HG03565 (cell line): ENCODE measurements at regions not wholly inside any gene's neighbourhood (a gene's known extent, or its start where the extent isn't known, plus 50 kb on each side); places are given as distances from the start of the nearest gene placed in this dataset.

Experiments used
- ATAC-seq: cut with Tn5 transposase; IDR thresholded peaks from one replicate; pipeline ENCODE4 v1.9.1; 2021; ENCODE audit warnings: mild to moderate bottlenecking, moderate library complexity; ENCODE audit not compliant: unreplicated experiment

DNA sequence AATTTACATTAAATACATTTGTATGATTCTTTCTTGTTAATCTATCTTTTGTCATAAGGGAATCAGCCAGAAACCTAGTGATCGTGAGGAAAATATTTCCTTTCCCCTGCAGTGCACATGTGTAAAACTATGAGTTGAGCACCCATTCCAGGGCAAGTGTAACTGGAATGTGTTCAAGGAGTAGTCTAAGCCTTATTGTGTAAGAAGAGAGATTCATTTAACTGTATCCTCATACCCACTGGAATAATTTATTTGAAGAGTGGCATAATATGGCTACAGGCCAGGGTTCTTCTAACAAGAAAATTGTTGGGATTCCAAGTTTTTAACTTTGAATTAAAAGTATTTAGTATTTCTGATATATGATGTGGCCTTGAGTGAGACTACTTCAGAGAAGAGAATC is 1692.7 kb downstream of the EFNA5 start:
- ATAC-seq = no peak

DNA sequence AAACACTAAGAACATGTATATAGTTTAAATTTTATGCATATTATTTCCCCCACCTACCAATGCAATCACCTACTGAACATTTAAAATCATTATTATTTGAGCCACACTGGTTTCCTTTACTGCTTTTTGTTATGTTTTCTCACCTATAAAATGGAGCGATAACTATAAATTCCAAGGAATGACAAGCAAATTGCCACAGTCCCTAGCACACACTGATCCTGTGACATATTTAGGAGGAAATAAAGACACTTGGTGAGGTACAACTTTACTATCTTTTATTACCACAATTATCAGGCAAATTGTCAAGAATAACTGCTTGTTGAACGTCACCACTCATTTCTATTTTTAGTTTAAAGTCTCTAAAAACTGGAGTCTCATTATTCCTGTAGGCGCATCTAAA is 1693.6 kb downstream of the EFNA5 start:
- no peak for ATAC-seq

DNA sequence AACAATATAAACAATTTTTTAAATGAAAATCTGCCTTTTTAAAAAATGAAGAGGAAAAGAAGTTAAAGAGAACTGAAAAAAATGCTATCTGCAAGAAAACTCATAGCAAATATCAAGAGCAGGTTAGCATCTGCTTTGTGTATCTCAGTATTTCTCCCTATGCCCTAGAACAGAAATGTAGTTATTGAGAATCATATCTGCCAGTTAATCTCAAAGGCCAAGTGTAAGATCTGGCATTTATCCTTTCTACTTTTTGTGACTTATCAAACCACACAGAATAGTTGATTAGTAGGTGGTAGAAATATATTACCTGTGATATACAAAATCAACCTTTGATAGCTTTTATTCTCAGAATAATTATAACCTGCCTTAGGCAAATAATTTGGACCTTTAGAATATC is 1699.8 kb downstream of the EFNA5 start:
- no peak for ATAC-seq

DNA sequence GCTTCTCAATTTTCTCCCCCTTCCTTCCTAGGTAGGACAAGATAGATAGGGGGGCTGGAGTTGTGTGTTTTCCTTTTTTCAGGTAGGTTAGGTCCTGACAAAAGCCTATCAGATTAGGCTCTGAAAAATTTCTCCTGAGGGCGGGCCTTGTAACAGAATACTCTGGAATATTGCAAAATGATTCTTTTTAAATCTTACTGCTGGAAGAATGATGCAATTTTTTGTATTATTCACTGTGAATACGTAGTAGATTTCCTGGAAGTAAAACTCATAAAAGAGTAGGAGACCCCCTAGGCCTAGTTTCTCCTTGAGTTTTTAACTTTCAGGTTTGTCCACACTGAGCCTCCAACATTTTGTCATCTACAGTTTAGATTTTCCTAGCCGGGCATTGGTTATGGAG is 1701.8 kb downstream of the EFNA5 start:
- ATAC-seq = no peak

DNA sequence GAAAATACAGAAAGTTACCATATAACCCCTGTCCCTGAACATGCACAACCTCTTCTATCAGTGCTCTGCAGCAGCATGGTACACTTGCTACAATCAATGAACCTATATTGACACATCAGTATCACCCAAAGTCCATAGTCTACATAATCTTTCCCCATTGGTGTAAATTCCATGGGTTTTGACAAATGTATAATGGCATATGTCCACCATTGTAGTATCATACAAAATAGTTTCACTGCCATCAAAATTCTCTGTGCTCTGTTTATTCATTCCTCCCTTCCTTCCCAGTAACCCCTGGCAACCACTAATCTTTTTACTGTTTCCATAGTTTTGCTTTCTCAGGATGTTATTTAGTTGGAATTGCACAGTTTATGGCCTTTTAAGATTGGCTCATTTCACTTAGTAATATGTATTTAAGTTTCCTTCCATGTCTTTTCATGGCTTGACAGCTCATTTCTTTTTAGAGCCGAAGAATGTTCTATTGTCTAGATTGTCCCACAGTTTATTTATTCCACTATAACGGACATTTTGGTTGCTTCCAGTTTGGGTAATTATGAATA is 1707.0 kb downstream of the EFNA5 start:
- ATAC-seq = no peak

DNA sequence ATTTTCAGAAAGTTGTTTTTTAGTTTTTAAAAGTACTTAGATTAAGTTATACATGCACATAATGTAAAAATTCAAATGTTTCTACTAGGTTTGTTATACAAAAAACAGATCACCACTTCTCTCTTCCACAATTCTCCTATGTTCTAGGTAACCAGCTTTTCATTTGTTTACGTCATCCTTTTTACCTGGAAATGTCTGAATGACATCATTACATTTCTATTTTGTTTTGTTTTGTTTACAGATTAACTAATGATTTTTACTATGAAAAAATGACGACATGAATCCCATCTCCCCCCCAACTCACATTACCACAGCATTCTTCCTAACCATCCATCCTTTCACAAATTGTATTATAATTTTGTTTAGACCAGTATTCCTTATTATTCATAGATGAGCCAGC is 1709.2 kb downstream of the EFNA5 start:
- no peak for ATAC-seq

DNA sequence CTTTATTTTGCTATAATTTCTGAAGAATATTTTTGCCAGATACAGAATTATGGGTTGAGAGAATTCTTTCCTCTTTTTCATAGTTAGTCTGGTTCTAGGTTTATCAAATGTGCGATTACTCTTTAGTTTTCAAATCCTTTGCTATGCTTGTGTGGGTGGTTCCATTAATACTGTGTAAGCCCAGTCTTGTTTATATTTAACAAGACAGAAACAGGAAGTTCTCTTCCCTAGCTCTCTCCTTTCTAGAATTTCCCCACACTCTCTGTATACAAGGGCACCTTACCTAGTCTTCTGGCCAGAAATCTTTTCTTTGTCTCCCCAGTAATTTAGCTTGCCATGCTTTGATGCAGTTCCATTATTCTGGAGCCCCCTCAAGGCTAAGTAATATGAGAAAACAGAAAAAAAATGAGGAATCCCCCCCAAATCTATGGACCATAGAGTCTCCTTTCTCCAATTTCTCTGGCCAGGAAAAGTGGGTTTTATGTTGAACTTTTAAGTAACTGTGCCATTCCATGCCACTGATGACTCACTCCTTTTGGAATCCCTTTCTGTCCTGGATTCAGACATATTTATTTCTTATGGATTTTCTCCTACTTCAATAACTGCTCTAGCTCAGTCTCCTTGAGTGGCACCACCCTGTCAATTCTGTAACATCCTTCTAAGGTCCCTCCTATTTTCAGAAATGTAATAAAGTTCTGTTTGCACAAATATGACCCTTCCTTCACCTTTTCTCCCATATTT is 1714.1 kb downstream of the EFNA5 start:
- ATAC-seq = no peak

DNA sequence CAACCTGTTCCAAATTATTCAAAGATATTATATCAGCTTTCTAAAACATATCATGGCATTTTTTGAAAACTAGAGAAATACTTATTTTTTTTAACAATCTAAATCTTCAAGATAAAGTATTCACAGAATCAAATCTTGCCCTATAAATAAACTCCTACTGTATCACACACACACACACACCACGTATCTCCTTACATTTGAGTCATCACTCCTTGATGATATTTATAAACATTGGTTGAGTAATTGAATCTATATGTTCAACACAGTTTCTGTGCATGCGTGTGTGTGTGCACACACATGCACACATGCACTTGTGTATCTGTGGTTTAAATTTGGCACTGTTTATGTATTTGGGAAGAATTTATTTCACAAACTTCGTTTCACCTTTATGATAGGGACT is 1716.4 kb downstream of the EFNA5 start:
- ATAC-seq = no peak

DNA sequence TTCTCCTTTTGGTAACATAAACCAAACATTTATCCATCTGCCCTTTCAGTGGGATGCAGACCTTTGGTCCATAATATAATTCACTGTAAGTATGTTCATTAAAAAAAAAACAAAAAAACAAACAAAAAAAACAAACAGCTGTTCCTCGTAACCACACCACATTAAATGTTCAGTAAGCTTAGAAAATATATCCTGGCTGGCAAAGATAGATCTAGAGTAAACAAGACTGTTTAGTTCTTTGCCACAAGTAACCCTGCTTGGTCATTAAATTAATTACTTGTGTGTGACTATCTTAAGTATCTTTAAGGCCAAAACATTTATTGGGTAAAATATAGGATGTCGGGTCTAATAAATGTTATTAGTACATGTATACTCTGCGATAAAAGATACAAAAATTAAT is 1717.1 kb downstream of the EFNA5 start:
- no peak for ATAC-seq

DNA sequence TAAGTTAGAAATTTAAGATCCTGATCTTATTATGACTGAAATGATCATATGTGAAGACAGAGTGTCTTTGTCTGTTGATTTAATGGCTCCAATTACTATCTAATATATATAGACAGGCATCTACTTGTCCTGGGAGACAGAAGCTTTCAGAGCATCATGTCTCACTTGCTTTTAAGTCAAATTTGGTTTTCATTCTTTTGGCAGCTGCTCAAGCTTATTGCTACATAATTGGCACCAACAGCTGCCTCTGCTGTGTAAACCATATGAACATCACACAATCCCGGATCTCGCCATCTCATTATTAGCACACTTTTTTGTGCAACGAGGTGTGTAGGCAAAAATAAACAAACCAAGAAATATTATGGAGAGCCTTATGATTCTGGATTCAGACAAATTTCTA is 1717.9 kb downstream of the EFNA5 start:
- no peak for ATAC-seq

DNA sequence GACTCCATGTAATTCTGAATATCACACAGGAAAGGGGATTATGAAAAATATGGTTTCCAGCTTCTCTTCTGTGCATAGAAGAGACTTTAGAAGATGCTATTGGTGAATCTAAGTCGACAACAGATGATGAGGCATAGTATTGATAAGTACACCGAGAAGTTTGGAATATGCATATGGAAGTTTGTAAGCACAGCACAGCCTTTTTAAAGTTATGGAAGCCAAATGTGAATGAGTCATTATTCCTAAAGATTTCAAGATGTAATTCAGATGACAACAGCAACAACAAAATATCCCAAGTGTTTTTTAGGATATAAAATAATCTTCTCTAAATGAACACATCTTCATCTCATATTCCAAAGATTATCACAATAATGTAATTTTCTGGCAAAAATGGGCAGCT is 1723.3 kb downstream of the EFNA5 start:
- ATAC-seq = no peak

DNA sequence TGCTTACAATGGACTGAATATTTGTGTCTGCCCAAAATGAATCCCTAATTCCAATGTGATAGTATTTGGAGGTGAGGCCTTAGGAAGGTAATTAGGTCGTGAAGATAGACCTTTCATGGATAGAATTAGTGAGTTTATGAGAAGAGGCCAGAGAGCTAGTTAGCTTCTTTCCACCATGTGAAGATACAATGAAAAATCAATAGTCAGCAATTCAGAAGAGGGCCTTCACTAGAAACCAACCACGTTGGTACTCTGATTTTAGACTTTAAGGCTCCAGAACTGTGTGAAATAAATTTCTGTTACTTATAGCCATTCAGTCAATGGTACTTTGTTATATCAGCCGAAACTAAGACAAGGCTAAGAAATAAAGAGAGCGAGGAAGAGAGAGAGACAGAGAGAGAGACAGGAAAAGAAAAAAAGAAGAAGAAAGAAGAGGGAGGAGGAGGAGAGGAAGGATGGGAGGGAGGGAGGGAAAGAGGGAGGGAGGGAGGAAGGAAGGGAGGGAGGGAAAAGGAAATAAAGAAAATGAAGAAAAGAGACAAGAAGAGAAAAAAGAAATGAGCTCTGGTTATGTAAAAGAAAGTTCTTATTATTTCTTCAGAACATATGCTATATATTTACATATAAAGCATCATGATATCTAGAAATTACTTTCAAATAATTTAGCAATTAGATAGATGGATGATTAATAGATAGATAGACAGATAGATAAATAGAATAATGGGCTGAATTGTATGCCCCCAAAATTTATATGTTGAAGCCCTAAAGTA is 1725.3 kb downstream of the EFNA5 start:
- no peak for ATAC-seq

DNA sequence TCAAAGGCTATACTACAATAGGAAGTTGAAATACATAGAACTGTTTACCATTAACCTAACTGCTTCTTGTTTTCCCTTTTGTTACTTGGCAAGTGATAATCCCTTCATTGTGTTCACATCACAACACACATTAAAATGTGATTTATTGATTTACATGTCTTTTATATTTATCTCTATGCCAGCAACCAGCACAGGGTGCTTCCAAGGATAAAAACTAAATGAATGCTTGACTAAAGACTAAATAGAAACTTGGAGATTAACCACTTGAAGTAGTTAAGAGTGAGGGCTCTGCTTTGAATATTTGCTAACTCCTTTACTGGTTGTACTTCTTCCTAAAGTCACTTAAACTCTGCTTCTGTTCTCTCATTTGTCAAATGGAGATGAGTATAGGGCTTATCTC is 1730.6 kb downstream of the EFNA5 start:
- no peak for ATAC-seq

DNA sequence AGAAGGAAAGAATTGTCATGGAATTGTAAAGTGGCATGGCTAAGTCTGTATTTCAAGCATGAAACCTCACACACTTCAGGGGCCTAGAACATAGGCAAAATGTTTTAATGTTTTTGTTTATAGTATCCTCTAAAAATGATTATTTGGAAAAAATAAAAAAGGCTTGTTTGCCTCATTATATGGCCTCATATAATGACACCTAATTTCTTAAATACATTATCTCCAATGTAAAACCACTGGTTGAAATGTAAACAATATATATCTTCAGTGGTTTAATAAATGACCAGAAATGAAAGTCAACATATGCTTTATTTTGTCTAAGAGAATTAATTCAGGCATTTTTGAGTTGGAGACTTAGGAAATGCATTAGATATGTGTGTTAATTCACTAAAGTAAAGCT is 1736.6 kb downstream of the EFNA5 start:
- no peak for ATAC-seq

DNA sequence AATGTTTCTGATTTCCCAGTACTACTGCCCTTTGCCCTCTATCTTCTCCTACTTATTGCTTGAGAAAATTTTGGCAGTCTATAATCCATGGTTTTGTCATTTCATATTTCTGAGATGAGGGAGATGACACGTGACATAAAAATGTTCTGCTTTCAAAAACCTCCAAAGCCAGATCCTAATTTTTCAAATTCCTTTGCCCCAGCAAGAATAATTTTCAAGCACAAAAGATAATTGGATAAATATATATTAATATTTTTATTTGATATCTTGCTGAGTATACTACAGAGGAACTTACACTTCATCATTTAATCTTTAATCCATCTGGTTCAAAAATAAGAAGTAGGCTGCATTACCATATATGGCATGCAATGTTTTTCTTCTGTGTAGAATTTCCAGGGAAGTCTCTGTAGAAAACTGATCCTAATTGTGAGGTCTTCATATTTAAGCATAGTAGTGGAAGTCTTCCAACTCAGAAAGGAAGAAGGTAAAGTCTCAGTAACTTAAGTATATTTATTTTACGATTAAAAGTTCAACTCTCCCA is 1738.8 kb downstream of the EFNA5 start:
- ATAC-seq = no peak

DNA sequence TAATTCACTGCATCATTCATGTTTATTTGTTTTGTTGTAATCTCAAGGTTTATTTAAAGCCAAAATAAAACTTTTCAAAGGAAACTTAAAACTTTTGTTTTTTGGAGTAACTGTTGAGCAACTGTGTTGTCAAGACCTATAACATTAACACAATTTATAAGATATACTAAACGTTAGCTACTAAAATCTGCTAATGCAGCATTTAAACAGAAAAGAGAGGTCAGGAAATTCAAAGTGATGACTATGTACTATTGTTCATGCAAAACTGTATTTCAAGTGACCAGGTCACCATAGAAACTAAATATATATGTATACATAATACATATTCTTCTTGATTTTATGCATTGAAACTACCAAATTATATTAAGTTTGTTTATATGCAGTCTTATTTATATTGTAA is 1740.9 kb downstream of the EFNA5 start:
- ATAC-seq = no peak

DNA sequence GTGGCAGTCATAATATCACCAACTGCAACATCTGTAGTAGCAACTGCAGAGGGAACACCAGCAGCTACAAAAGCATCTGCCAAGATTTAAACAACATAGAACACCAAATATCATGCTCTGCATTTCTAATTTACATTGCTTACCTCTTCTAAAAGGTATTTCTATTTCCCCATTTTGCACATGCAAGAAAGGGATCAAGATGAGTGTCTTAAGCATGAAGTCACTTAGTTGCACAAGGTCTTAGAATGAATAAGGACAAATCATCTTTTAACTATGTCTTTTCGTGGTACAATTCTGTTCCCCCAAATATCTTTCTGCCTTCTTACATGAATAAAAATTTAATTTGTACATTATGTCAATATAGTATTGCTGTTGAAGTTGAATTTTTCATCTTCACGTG is 1746.4 kb downstream of the EFNA5 start:
- ATAC-seq = no peak

DNA sequence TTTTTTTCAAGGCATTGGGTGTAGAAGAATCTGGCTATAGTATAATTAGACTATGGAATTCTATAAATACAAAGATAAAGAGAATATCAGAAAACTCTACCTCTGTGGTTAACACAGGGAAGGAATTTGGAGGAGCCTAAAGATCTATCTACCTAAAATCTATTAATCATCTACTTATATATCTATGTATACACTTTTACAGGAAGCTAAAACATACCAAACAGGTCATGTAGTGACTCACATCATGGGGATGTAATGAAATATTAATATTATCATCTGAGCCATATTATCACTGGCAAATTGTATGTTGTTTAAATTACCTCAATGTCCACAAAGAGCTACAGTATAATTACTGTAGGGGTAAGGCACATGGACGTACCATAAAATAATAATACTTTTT is 1748.2 kb downstream of the EFNA5 start:
- no peak for ATAC-seq

DNA sequence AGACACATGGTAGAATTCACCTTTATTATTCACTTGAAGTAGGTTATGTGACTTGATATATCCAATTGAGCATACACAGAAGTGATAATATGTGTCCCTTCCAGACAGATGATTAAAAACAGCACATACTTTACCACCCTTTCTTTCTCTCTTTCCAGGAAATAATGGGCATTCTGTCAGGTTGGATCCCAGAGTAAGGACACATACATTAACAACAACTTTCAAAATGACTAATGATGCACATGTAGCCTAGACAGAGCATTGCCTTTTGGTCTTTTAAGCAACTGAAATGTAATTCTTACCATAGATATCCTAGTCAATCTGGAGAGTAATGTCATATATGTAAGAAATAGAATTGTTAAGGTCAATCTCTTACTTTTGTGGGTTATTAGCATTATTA is 1748.7 kb downstream of the EFNA5 start:
- no peak for ATAC-seq

DNA sequence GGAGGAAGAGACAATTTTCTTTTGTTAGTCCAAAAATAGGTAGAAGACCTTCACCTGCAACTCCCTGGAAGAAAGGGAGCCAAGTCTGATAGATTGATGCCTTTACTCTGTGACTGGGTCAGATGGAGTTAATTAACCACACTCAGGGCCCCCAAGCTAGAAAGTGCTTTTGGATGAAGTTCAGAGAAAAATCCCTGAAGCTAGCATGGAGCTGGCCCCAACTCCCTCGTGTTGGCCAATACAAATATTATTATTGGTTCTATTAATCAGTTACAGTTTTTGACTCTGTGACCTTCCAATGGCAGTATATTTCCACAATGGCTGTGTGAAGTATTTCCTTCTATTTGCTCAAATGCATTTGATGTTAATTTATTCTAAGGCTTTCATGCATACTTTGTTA is 1753.5 kb downstream of the EFNA5 start:
- ATAC-seq = no peak

DNA sequence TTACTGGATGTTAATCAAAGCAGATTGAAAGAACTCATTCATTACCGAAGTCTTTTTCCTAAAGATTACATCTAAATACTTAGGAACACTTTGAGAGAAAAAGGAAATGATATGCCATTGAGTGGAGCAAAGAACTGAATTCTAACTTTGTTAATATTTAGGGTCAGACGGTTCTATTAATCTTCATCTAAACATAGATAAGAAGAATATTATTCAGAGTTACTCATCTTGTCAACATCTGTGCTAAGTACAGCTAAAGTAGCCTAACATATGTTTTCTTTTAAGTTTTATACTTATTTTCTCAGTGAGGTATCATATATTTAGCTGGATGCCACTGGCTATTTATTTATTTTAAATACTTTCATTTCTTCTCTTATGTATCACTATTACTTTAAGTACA is 1763.7 kb downstream of the EFNA5 start:
- no peak for ATAC-seq

DNA sequence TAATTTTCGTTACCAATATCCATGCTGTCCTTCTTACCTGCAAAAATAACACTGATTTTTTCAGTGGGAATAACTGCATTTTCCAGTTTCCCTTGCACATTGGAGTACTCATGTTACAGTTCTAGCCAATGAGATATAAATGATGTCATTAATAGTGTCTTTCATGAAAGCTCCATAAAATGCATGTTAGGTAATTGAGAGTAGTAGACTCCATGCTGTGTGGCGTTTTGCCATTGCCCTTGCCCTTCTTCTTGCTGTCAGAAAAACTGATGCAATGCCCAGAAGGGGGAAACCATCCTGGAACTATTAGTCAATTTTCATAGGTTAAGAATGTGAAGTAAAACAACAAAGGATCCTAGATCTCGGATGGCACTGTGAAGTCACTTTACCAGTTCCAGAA is 1765.3 kb downstream of the EFNA5 start:
- no peak for ATAC-seq
